Osteoblast (primary cell): ENCODE measurements at regions not wholly inside any gene's neighbourhood (a gene's known extent, or its start where the extent isn't known, plus 50 kb on each side); places are given as distances from the start of the nearest gene placed in this dataset.

Experiments used
- DNase-seq: peaks from one replicate; pipeline ENCODE4 v3.0.0; 2011; ENCODE audit warnings: low spot score, mixed read lengths; ENCODE audit not compliant: insufficient read length; ENCODE audit errors: missing footprints
- H2AFZ ChIP-seq: 2 replicates; pipeline ENCODE4 v1.6.0; 2011; ENCODE audit warnings: mild to moderate bottlenecking, low read length
- H3K27ac ChIP-seq: 2 replicates; pipeline ENCODE4 v1.5.1; 2011; ENCODE audit warnings: mild to moderate bottlenecking, low read depth, low read length, moderate library complexity
- H3K27me3 ChIP-seq: 2 replicates; pipeline ENCODE4 v1.6.0; 2012; ENCODE audit warnings: mild to moderate bottlenecking, control low read depth, inconsistent platforms, low read length, moderate library complexity; ENCODE audit not compliant: insufficient read depth
- H3K36me3 ChIP-seq: 2 replicates; pipeline ENCODE4 v1.5.1; 2011; ENCODE audit warnings: mild to moderate bottlenecking, low read length, control low read depth, moderate library complexity; ENCODE audit not compliant: insufficient read depth
- H3K4me1 ChIP-seq: 2 replicates; pipeline ENCODE4 v1.5.1; 2011; ENCODE audit warnings: mild to moderate bottlenecking, low read length, control low read depth, moderate library complexity; ENCODE audit not compliant: insufficient read depth
- H3K4me2 ChIP-seq: 2 replicates; pipeline ENCODE4 v1.6.0; 2011; ENCODE audit warnings: mild to moderate bottlenecking, low read length; ENCODE audit not compliant: insufficient read depth
- H3K4me3 ChIP-seq: fragments of 200-600 bp; sonication (generic); 3 replicates; pipeline ENCODE4 v1.5.1; 2012; ENCODE audit warnings: mild to moderate bottlenecking, low read length, inconsistent platforms; ENCODE audit not compliant: insufficient read depth
- H3K79me2 ChIP-seq: 2 replicates; pipeline ENCODE4 v1.6.0; 2012; ENCODE audit warnings: mild to moderate bottlenecking, low read length, control low read depth, inconsistent platforms; ENCODE audit not compliant: insufficient read depth
- H3K9me3 ChIP-seq: 2 replicates; pipeline ENCODE4 v1.5.1; 2011; ENCODE audit warnings: low read depth, low read length, control low read depth
- H4K20me1 ChIP-seq: 2 replicates; pipeline ENCODE4 v1.6.0; 2012; ENCODE audit warnings: mild to moderate bottlenecking, low read length, control low read depth; ENCODE audit not compliant: insufficient read depth
- CTCF ChIP-seq: IDR thresholded peaks from 2 replicates; pipeline ENCODE4 v1.5.1; 2011; ENCODE audit warnings: mild to moderate bottlenecking, low read depth, low read length, moderate library complexity; ENCODE audit errors: extremely low read depth

- Histone ChIP-seq H3K27me3 (no peaks in the 10 kb centered on the region), H3K4me2 (no peak overlapping the region), H3K27ac (no peak overlapping the region), H3K4me3 (no peak overlapping the region), H4K20me1 (no peaks in the 10 kb centered on the region), H2AFZ (no peak overlapping the region), H3K79me2 (no peaks in the 10 kb centered on the region), H3K36me3 (no peaks in the 10 kb centered on the region), H3K4me1 (peaks cover 7% of the 10 kb centered on the region), H3K9me3 (no peaks in the 10 kb centered on the region)
- no peak for TF ChIP-seq CTCF
- DNase-seq: peak; percentile 31
Measured at GRCh38 chr13:67374391-67374790, 144.3 kb upstream of the PCDH9 start.

- no peak for DNase-seq
- no peak overlapping the region for H3K27ac ChIP-seq
- H3K36me3 ChIP-seq: no peaks in the 10 kb centered on the region
- TF ChIP-seq CTCF: no peak
- H3K4me3 ChIP-seq: no peak overlapping the region
- no peaks in the 10 kb centered on the region for H3K79me2 ChIP-seq
- H4K20me1 ChIP-seq: no peaks in the 10 kb centered on the region
- H2AFZ ChIP-seq: no peak overlapping the region
- peaks cover 9% of the 10 kb centered on the region for H3K4me1 ChIP-seq
- no peaks in the 10 kb centered on the region for H3K9me3 ChIP-seq
- H3K27me3 ChIP-seq: no peaks in the 10 kb centered on the region
- H3K4me2 ChIP-seq: no peak overlapping the region
Measured at GRCh38 chr13:67372868-67373464, 142.8 kb upstream of the PCDH9 start.

GRCh38 chr13:67369895-67370660 is 139.9 kb upstream of the PCDH9 start:
- H4K20me1 ChIP-seq: no peaks in the 10 kb centered on the region
- no peak overlapping the region for H2AFZ ChIP-seq
- no peak for TF ChIP-seq CTCF
- no peak overlapping the region for H3K4me3 ChIP-seq
- H3K4me2 ChIP-seq: peak overlapping the region; percentile 40
- no peaks in the 10 kb centered on the region for H3K27me3 ChIP-seq
- peak overlapping the region; percentile 66 for H3K27ac ChIP-seq
- H3K9me3 ChIP-seq: no peaks in the 10 kb centered on the region
- peaks cover 9% of the 10 kb centered on the region for H3K4me1 ChIP-seq
- peak; percentile 35 for DNase-seq
- no peaks in the 10 kb centered on the region for H3K36me3 ChIP-seq
- no peaks in the 10 kb centered on the region for H3K79me2 ChIP-seq

- no peak for DNase-seq
- no peak for TF ChIP-seq CTCF
- no peaks in the 10 kb centered on the region for H3K36me3 ChIP-seq
Measured at GRCh38 chr13:67367399-67367798, 137.3 kb upstream of the PCDH9 start.

More at GRCh38 chr13:67367399-67367798, 137.3 kb upstream of the PCDH9 start:
- H3K4me2 ChIP-seq: no peak overlapping the region
- H3K4me3 ChIP-seq: no peak overlapping the region
- no peaks in the 10 kb centered on the region for H3K79me2 ChIP-seq
- no peak overlapping the region for H2AFZ ChIP-seq
- H3K4me1 ChIP-seq: peaks cover 9% of the 10 kb centered on the region
- H3K9me3 ChIP-seq: no peaks in the 10 kb centered on the region
- H3K27me3 ChIP-seq: no peaks in the 10 kb centered on the region
- no peaks in the 10 kb centered on the region for H4K20me1 ChIP-seq
- no peak overlapping the region for H3K27ac ChIP-seq
